K562 (cell line): ENCODE measurements at regions not wholly inside any gene's neighbourhood (a gene's known extent, or its start where the extent isn't known, plus 50 kb on each side); places are given as distances from the start of the nearest gene placed in this dataset.

Experiments used
- ATAC-seq: fragments of 200-7000 bp; cut with Tn5 transposase; 3 replicates; pipeline ENCODE4 v1.9.1; 2020; ENCODE audit warnings: moderate library complexity
- BruUV-seq: library from RNA; stranded (reverse); fragments of 400-500 nt; replicated peaks from 2 replicates; lab custom pipeline; 2021; lab: Mats Ljungman, UMichigan
- CTCF ChIA-PET: fragments of 300-600 bp; formaldehyde crosslinking; extraction: SDS; loops from one replicate; lab custom pipeline; 2021; ENCODE audit warnings: low intra/inter-chr PET ratio; lab: Yijun Ruan, JAX
- POLR2A ChIA-PET: fragments of 300-600, 350-650 bp; sonication (Branson Sonifier 250); formaldehyde crosslinking; extraction: SDS; loops from one replicate; lab custom pipeline; 2021; ENCODE audit warnings: antibody characterized with exemption, inconsistent platforms; lab: Yijun Ruan, JAX
- DNase-seq, 4 experiments: peaks; one replicate each; pipeline versions ENCODE4 v3.0.0 to v3.0.0-alpha.2; 2011 to 2018; ENCODE audit warnings: low spot score in 3 of 4, mixed read lengths in 3 of 4; ENCODE audit errors: extremely low read depth in 1 of 4
- FAIRE-seq: peaks from 2 replicates; lab custom pipeline; 2011; peaks lifted over from hg19 to GRCh38; lab: Jason Lieb, UNC
- H2AFZ ChIP-seq: 2 replicates; pipeline ENCODE4 v1.6.0; 2011; ENCODE audit warnings: low read depth, low read length, control low read depth, inconsistent platforms
- H3K27ac ChIP-seq: fragments of 200-600 bp; 3 replicates; pipeline ENCODE4 v1.8.0; 2011; ENCODE audit warnings: low read depth, mild to moderate bottlenecking, control low read depth, inconsistent platforms, low read length, moderate library complexity, mixed read lengths; ENCODE audit errors: extremely low read depth
- H3K27me3 ChIP-seq, 2 experiments: fragments of 300-600 bp in 1 of 2; 2 replicates in 1 of 2; 3 replicates in 1 of 2; pipeline versions ENCODE4 v1.6.0 to v1.8.0; 2011; ENCODE audit warnings: inconsistent platforms in 2 of 2, low read length in 2 of 2, mild to moderate bottlenecking in 1 of 2, mixed read lengths in 1 of 2, moderate library complexity in 1 of 2; ENCODE audit not compliant: control insufficient read depth in 2 of 2, insufficient read depth in 2 of 2
- H3K36me3 ChIP-seq: fragments of 300-600 bp; 3 replicates; pipeline ENCODE4 v1.8.0; 2011; ENCODE audit warnings: mild to moderate bottlenecking, low read length, inconsistent platforms; ENCODE audit not compliant: control insufficient read depth, insufficient read depth
- H3K4me1 ChIP-seq, 2 experiments: fragments of 200-600 bp in 1 of 2; replicated peaks in 1 of 2; 2 replicates in 1 of 2; 3 replicates in 1 of 2; pipeline versions ENCODE4 v1.5.1 to v1.8.0; 2011; ENCODE audit warnings: inconsistent platforms in 2 of 2, low read length in 2 of 2, mild to moderate bottlenecking in 1 of 2, mixed read lengths in 1 of 2, moderate library complexity in 1 of 2; ENCODE audit not compliant: control insufficient read depth in 2 of 2, insufficient read depth in 2 of 2
- H3K4me2 ChIP-seq: 2 replicates; pipeline ENCODE4 v1.6.1; 2011; ENCODE audit warnings: low read length, control low read depth, inconsistent platforms, mixed read lengths; ENCODE audit not compliant: insufficient read depth
- H3K4me3 ChIP-seq: fragments of 200-600 bp; sonication (generic), shearing (Covaris generic); 2 replicates; pipeline ENCODE4 v1.5.1; 2016; ENCODE audit warnings: control low read depth, inconsistent platforms
- H3K79me2 ChIP-seq: fragments of 200-600 bp; 3 replicates; pipeline ENCODE4 v1.8.0; 2011; ENCODE audit warnings: low read length, inconsistent platforms; ENCODE audit not compliant: control insufficient read depth, insufficient read depth
- H3K9ac ChIP-seq, 2 experiments: 2 replicates each; pipeline versions ENCODE4 v1.6.0 to v1.6.1; 2011; ENCODE audit warnings: low read depth in 2 of 2, low read length in 2 of 2, control low read depth in 1 of 2, inconsistent platforms in 1 of 2, mild to moderate bottlenecking in 1 of 2, mixed read lengths in 1 of 2; ENCODE audit not compliant: insufficient read depth in 1 of 2
- H3K9me1 ChIP-seq: one replicate; pipeline ENCODE4 v1.6.0; 2011; ENCODE audit warnings: inconsistent platforms, mild to moderate bottlenecking, low read length, moderate library complexity; ENCODE audit not compliant: control insufficient read depth, insufficient read depth
- H3K9me3 ChIP-seq: replicated peaks from 2 replicates; pipeline ENCODE4 v1.5.1; 2011; ENCODE audit warnings: low read depth, low read length, inconsistent platforms; ENCODE audit not compliant: control insufficient read depth, insufficient read depth
- H4K20me1 ChIP-seq: replicated peaks from 2 replicates; pipeline ENCODE4 v1.6.1; 2011; ENCODE audit warnings: low read length, inconsistent platforms, mixed read lengths; ENCODE audit not compliant: control insufficient read depth, insufficient read depth
- CREBBP ChIP-seq: IDR thresholded peaks from one replicate; pipeline ENCODE4 v1.6.1; 2012; ENCODE audit warnings: low read depth, mild to moderate bottlenecking, control low read depth, inconsistent platforms, low read length
- CTBP1 ChIP-seq: fragments of 450-650 bp; IDR thresholded peaks from 2 replicates; pipeline ENCODE4 v1.6.1; 2016; ENCODE audit warnings: borderline replicate concordance
- CTCFL ChIP-seq: IDR thresholded peaks from 2 replicates; pipeline ENCODE4 v1.6.1; 2011; ENCODE audit warnings: borderline replicate concordance, low read depth, mild to moderate bottlenecking, moderate library complexity, low read length; ENCODE audit not compliant: insufficient read depth, poor library complexity, severe bottlenecking
- DNMT1 ChIP-seq: fragments of 450-650 bp; IDR thresholded peaks from 2 replicates; pipeline ENCODE4 v1.6.1; 2016; ENCODE audit warnings: antibody characterized with exemption, mild to moderate bottlenecking
- EGR1 ChIP-seq: fragments of 450-650 bp; conservative IDR thresholded peaks from 2 replicates; pipeline ENCODE4 v1.6.1; 2017; ENCODE audit warnings: mild to moderate bottlenecking
- MED1 ChIP-seq: sonication (generic); formaldehyde crosslinking; IDR thresholded peaks from 2 replicates; pipeline ENCODE4 v1.8.1; 2023; ENCODE audit warnings: missing genetic modification reagents, borderline replicate concordance
- SPI1 ChIP-seq: IDR thresholded peaks from 2 replicates; pipeline ENCODE4 v1.6.1; 2011; ENCODE audit warnings: low read depth, low read length, control low read depth, borderline replicate concordance
- TAF1 ChIP-seq: IDR thresholded peaks from 2 replicates; pipeline ENCODE4 v1.6.1; 2011; ENCODE audit warnings: mild to moderate bottlenecking, low read length, moderate library complexity; ENCODE audit not compliant: insufficient read depth, control insufficient read depth, severe bottlenecking; ENCODE audit errors: extremely low read depth
- TBL1XR1 ChIP-seq, 2 experiments: IDR thresholded peaks; 2 replicates each; pipeline ENCODE4 v1.6.1; 2012; ENCODE audit warnings: improper control_type of control experiment in 2 of 2, low read length in 2 of 2, mild to moderate bottlenecking in 1 of 2
- TCF7L2 ChIP-seq: fragments of 150-350 bp; IDR thresholded peaks from 2 replicates; pipeline ENCODE4 v1.6.1; 2016; ENCODE audit warnings: low read depth, mild to moderate bottlenecking, low read length, moderate library complexity
- THRAP3 ChIP-seq: fragments of 450-650 bp; IDR thresholded peaks from 2 replicates; pipeline ENCODE4 v1.6.1; 2016; ENCODE audit warnings: mild to moderate bottlenecking, inconsistent platforms, borderline replicate concordance
- TSC22D4 ChIP-seq: fragments of 450-650 bp; IDR thresholded peaks from 2 replicates; pipeline ENCODE4 v1.6.1; 2016; ENCODE audit warnings: missing genetic modification characterization, missing biosample characterization, control low read depth
- ZNF133 ChIP-seq: fragments of 250-450 bp; sonication (Bioruptor Pico); IDR thresholded peaks from 2 replicates; pipeline ENCODE4 v1.4.0; 2020; ENCODE audit warnings: mild to moderate bottlenecking
- ZNF384 ChIP-seq: IDR thresholded peaks from 2 replicates; pipeline ENCODE4 v1.6.1; 2012; ENCODE audit warnings: low read depth, low read length, improper control_type of control experiment
- WGBS: fragments of 100-300 bp; shearing (Covaris generic); methylation state at CpG from one replicate; pipeline ENCODE4 v1.1.6; 2016; ENCODE audit warnings: low coverage, mixed read lengths; ENCODE audit not compliant: insufficient coverage; ENCODE audit errors: missing lambda C conversion rate; 5-methylcytosine and 5-hydroxymethylcytosine counted together
- in situ Hi-C: fragments of 300-500 bp; cut with MboI; formaldehyde crosslinking; loops from 4 replicates; pipeline ENCODE4 v1.15.0; 2018; ENCODE audit warnings: inconsistent platforms, mixed read lengths
- intact Hi-C: fragments of 100-400 bp; cut with micrococcal nuclease; formaldehyde crosslinking; loops from 2 replicates; pipeline ENCODE4 v1.14.2; 2022
- TF ChIP-seq, protein P1 (sequence below): fragments of 250-450 bp; sonication (Bioruptor Pico); IDR thresholded peaks from 2 replicates; pipeline ENCODE4 v1.8.0; 2021; ENCODE audit warnings: borderline replicate concordance, mild to moderate bottlenecking, moderate library complexity; ENCODE audit not compliant: poor library complexity, severe bottlenecking
- TF ChIP-seq, protein P2 (sequence below): fragments of 250-450 bp; sonication (Bioruptor Pico); IDR thresholded peaks from 2 replicates; pipeline ENCODE4 v1.4.0; 2020; ENCODE audit warnings: mild to moderate bottlenecking, moderate library complexity, borderline replicate concordance
- TF ChIP-seq, protein P3 (sequence below): fragments of 250-450 bp; sonication (Bioruptor Pico); IDR thresholded peaks from 2 replicates; pipeline ENCODE4 v1.4.0; 2020

- H3K27me3 ChIP-seq: peaks cover 12 to 45% of the 10 kb centered on the region in 2 experiments
- no peak overlapping the region for H3K4me2 ChIP-seq
- in situ Hi-C loops: no loop called here
- H3K9me3 ChIP-seq: no peaks in the 10 kb centered on the region
- H4K20me1 ChIP-seq: peaks cover 4% of the 10 kb centered on the region; the same call in 1 of the 2 replicates
- no peak overlapping the region for H3K4me3 ChIP-seq
- no peaks in the 10 kb centered on the region; a peak in 1 of 5 replicates for H3K4me1 ChIP-seq
- WGBS: 0% methylated on average over 10 of the region's 18 CpGs
- ATAC-seq: no peak
- DNase-seq: no peak
- no peaks in the 10 kb centered on the region for H3K79me2 ChIP-seq
- H3K9me1 ChIP-seq: no peaks in the 10 kb centered on the region
- BruUV-seq: no TSS peak
- H3K9ac ChIP-seq: no peak overlapping the region
- H2AFZ ChIP-seq: no peak overlapping the region
- no peak overlapping the region for H3K27ac ChIP-seq
- intact Hi-C loops: no loop called here
- FAIRE-seq: no peak
- CTCF ChIA-PET: no interaction called here
- POLR2A ChIA-PET: interaction anchor here (1.3 to 2.1 kb wide), 2 partner anchors 9 to 11 kb away, joined by 3 to 6 read pairs; no protein-coding TSS in a partner anchor
- no peaks in the 10 kb centered on the region for H3K36me3 ChIP-seq
- TF ChIP-seq, protein P1, sequence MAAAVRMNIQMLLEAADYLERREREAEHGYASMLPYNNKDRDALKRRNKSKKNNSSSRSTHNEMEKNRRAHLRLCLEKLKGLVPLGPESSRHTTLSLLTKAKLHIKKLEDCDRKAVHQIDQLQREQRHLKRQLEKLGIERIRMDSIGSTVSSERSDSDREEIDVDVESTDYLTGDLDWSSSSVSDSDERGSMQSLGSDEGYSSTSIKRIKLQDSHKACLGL (CRISPR knock-in tag): no peak
- TF ChIP-seq TBL1XR1 (IDR thresholded peaks at IDR 0.05; ENCODE audit: low read length in 2 of 2) (no peak), TSC22D4 (no peak), DNMT1 (no peak), ZNF384 (no peak), ZNF133 (CRISPR knock-in tag) (no peak), MED1 (CRISPR knock-in tag) (no peak), TAF1 (no peak), CREBBP (no peak), THRAP3 (no peak), CTBP1 (no peak), CTCFL (no peak), EGR1 (no peak), TCF7L2 (no peak), SPI1 (no peak)
- TF ChIP-seq, protein P2, sequence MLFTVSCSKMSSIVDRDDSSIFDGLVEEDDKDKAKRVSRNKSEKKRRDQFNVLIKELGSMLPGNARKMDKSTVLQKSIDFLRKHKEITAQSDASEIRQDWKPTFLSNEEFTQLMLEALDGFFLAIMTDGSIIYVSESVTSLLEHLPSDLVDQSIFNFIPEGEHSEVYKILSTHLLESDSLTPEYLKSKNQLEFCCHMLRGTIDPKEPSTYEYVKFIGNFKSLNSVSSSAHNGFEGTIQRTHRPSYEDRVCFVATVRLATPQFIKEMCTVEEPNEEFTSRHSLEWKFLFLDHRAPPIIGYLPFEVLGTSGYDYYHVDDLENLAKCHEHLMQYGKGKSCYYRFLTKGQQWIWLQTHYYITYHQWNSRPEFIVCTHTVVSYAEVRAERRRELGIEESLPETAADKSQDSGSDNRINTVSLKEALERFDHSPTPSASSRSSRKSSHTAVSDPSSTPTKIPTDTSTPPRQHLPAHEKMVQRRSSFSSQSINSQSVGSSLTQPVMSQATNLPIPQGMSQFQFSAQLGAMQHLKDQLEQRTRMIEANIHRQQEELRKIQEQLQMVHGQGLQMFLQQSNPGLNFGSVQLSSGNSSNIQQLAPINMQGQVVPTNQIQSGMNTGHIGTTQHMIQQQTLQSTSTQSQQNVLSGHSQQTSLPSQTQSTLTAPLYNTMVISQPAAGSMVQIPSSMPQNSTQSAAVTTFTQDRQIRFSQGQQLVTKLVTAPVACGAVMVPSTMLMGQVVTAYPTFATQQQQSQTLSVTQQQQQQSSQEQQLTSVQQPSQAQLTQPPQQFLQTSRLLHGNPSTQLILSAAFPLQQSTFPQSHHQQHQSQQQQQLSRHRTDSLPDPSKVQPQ (CRISPR knock-in tag): no peak
- TF ChIP-seq, protein P3, sequence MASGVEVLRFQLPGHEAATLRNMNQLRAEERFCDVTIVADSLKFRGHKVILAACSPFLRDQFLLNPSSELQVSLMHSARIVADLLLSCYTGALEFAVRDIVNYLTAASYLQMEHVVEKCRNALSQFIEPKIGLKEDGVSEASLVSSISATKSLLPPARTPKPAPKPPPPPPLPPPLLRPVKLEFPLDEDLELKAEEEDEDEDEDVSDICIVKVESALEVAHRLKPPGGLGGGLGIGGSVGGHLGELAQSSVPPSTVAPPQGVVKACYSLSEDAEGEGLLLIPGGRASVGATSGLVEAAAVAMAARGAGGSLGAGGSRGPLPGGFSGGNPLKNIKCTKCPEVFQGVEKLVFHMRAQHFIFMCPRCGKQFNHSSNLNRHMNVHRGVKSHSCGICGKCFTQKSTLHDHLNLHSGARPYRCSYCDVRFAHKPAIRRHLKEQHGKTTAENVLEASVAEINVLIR: no peak
Observed at GRCh38 chr22:49677495-49677889, 150.2 kb downstream of the BRD1 start.
